ENCODE measurements at regions not wholly inside any gene's neighbourhood (a gene's known extent, or its start where the extent isn't known, plus 50 kb on each side); places are given as distances from the start of the nearest gene placed in this dataset.

DNA sequence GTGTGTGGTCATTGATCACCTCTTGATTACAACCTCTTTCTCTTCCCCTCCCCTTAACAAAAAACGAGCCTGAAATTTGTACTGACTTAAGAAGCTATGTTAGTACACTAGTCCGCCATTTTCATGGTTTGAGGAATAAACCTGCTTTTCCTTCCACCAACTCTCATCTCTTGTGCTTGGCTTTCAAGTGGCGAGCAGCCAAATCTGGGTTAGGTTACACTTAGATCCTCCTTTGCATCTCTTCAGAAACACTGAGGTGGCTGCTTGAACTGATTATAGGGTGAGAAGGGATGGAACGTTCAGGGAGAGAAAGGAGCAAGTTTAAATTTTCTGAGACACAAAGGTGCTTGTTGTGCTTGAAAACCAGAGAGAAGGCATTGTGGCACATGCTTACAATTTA is 2171.4 kb downstream of the LRRC4C start:
- no peak for DNase-seq

DNA sequence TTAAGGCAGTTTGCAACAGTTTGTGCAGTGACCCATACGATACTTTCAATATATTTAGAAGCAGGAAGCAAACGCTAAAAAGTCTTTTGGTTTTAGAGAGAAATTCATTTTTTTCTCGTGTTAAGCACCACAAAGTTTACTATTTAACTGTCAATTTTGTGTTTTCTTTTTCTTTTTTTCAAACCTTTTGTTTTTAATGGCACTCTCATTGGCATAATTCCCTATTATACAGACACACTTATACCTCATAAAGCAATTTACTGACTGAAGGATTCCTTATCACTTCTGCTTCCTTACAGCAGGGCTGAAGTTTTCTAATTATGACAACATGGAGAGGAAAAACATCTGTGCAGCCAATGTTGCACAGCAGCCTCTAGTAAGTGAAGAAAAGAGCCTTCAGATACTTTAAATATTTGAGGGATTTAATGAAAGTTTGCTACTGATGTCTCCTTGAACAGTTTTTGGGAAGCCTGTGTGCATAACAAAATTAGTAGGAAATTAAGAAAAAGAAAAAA is 2191.2 kb downstream of the LRRC4C start:
- DNase-seq: no peak

DNA sequence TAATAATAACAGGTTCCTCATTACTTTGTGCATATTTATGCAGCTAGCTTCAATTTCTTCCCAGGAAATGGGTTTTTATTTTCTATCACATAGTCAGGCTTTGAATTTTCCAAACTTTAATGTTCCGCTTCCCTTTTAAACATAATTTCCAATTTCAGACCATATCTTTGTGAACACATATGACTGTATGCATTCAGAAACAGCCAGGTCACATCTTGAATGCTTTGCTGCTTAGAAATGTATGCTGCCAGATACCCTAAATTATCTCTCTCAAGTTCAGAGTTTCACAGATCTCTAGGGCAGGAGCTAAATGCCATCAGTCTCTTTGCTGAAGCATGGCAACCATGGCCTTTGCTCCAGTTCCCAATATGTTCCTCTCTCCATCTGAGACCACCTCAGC is 2203.8 kb downstream of the LRRC4C start:
- no peak for DNase-seq

DNA sequence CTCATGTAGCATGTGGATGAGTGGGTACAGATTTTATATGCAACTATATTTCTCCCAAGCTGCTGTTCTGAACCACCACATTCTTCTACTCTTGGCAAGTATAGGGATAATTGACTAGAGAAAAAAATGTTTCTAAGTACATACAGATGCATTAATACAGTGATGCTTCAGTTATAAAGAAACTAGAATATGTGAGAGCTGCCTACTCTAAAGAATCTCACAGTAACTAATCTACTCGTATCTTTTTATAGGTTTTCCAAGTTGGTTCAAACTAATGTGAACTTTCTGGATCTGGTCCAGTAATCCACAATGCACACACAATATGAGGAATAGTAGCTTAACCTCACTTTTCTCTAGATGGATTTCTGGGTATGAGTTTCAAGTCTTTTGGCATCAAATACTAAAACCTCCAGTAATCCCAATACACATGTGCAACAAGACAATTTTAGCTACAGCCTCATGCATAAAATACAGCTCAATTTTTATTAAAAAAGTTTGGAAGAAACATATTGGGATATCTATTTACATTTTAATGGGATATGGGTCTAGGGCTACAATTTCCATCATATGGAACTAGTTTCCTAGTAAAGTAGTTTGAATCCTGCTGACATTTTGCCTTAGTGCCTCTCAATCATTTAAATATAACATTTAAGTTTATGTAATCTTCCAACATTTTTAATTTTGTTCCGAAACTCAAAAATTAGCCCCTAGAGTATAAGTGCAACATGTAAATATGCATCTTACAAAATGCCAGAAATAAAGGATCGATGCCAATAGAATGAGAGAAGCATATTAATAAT is 2209.7 kb downstream of the LRRC4C start:
- no peak for DNase-seq

DNA sequence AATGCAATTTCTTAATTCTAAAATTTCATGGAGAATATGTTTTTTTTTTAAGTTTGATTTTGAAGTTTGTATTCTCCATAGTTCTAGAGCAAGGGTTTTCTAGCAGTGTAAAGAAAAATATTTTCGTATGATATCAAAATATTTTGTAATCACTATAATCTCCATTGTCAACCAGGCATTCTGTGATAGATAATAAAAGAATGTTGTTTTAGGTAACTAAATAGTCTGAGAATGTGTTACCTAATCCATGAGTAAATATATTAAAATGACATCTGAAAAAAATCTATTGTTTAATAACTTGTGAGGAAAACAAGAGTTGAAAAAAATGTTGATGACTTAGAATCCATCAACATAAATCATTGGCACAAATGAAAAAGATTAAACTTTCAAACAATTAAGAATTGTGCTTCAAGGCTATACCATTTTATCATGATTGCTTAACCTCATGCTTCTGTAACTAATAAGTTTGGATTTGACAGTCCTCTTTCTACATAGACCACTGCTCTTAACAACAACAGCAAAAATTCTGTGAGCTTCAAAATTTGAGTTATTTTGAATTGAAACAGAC is 2211.8 kb downstream of the LRRC4C start:
- no peak for DNase-seq

DNA sequence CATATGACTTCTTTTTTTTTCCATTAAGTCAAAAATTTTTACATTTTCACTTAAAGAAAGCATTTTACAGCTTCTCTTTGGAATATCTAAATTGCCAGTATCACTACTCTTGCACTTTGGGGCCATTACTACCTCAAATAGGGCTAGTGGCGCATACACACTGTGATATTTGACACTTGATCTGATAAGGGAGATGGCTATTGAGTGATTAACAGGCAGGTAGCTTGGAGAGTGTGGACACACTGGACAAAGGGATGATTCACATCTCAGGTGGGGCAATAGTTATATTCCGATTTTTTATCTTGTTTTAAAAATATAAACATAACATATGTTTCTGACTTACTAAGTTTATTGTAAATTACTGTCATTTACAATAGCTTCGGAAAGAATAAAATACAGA is 2219.9 kb downstream of the LRRC4C start:
- DNase-seq: no peak

DNA sequence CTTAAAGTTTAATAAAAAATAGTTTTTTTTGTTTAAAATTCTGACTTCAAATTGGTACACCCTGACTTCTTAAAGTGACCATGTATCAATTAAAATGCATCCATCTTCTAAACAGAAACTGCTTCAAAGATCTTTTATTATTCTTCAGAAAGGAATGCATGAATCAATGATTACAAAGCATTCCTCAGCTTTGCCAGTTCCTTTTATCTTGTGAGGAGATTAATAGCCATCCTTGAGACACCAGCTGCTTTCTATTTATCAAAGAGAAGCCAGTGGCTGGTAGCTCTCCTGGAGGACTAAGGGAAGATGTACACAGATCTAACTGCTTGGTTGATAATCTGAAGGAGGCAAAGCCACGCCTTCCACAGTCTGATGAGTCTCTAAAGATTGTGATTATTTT is 2222.5 kb downstream of the LRRC4C start:
- no peak for DNase-seq

DNA sequence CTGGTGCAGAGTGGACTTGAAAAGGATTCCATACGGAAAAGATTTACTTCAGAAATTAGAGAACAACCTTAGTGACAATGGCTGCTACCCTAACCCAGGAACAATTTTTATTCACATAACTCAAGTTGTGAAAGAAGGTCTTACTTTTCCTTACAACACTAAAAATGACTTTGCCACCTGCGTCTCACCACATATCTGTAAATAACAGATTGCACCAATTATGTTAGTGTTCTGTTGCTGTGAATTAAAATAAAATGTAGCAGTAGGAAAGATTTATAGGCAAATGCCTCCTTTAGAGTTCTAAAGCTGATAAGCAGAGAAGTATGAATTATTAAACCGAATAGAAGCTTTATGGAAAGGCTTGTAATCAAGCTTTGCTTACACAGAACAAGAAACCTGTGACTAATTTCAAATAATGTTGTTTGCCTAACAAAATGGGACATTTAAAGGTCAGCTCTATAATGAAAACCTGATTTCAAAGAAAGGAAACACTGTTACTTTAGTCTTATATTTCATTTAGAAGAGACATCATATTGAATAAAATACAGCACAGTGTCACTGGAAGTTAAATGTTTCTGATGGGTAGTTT is 2237.8 kb downstream of the LRRC4C start:
- no peak for DNase-seq

DNA sequence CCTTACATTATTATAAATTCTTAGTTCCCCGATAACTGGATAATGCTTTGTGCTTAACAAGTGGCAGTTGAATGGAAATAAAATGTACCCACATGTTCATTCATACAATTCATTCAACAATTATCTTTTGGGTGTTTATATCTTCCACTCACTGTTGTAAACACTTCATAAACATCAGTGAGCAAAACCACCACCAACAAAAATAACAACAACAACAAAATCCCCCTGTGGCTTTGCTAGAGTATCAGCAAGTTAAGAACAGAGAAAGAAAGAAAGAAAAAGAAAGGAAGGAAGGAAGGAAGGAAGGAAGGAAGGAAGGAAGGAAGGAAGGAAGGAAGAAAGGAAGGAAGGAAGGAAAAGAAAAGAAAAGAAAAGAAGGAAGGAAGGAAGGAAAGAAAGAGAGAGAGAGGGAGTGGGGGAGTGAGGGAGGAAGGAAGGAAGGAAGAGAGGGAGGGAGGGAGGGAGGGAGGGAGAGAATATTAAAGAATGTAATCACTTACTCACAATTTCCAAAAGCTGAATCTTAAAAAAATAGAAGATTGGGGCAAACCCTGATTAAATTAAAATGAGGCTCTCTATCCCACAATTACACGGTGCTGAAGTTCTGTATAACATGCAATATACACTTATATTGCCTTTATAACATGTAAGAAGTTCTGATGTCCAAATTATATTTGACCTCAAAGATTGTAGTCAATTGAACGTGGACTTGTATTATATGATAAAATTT is 2238.8 kb downstream of the LRRC4C start:
- no peak for DNase-seq

DNA sequence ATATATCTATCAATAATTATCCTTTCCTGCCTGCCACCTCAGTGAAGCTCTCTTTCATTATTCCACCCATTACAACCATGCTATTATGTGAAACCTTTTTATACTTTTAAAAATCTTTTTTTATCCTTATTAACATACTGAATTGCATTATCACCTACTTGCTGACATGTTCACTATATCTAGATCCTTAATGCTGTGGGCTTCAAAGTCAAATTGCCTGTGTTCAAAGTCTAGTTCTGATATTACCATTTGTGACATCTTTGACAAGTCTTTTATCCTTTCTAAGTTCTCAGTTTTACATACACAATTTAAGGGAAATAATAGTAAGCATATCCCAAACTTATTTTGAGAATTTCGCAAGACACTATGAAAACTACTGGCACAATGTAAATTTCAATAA is 2239.4 kb downstream of the LRRC4C start:
- DNase-seq: no peak

DNA sequence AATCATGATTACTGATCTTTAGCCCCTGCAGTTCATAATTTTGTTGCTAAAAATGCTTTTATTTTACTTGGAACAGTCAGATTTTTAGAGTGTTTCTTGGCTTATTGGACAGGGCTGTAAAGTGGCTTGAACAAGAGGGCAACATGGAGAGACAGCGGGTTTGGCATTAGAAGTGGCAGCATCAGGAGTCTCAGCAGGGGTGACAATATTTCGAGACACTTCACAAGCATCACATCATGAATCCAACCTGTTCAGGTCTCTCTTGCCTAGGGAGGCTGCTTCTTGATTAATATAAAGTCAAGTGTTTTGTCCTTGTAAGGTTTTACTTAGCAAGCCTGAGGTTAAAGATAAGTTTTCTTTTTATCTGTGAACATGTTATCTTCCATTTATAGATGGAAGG is 2249.5 kb downstream of the LRRC4C start:
- DNase-seq: no peak

DNA sequence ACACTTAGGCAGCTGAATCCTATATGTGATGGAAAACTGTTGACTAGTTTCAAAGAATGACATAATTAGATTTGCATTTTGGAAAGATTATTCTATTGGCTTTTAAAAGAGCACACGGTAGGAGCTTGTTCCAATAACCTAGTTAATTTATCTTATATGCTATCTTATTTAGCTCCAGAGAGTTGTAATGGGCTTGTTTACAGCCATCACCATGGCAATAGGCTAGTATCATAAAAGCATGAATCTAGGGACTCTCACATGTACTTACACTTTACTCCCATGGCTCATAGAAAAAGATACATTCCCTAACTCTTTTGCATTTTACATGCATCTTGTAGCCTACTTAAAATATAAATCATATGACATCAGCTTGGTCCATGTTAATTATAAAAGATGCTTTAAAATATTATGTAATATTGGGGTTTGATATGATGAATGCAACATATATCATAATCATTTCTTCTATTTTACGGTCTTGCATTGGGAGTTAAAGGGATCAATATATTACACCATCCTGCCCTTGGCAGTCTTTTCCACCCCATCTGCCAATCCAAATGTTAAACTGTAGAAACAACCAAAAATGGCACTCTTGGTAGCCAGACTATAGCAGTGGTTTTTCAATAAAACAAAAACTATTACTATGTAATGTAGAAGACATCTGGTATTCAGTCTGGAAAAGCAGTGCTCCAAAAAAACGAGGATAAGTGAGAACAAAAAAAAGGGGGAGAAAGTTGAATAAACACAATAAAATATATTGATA is 2254.0 kb downstream of the LRRC4C start:
- no peak for DNase-seq

DNA sequence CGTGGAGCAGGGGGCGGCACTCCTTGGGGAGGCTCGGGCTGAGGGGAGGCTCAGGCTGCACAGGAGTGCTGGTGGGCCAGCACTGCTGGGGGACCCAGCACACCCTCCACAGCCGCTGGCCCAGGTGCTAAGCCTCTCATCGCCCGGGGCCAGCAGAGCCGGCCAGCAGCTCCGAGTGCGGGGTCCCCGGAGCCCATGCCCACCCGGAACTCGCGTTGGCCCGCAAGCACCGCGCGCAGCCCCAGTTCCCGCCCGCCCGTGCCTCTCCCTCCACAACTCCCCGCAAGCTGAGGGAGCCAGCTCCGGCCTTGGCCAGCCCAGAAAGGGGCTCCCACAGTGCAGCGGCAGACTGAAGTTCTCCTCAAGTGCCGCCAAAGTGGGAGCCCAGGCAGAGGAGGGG is 2266.8 kb downstream of the LRRC4C start:
- no peak for DNase-seq

DNA sequence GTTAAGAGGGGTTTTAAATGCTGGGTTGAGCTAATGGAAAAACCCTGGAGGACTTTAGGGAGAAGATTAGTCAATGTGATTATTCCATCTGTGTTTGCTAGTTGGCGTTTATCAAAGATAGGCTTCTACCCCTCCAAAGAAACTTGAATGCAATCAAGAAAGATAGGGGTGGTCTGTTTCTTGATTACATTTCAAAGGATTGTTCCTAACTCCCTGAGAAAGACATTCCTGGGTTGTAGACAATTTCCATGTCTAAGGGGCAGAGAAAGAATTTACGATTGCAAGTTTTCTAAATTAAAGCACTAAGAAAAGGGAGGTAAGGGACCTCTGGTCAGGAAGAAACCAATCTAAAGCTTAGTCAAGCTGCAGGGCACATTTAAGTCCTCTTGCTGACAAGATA is 2268.7 kb downstream of the LRRC4C start:
- DNase-seq: no peak

DNA sequence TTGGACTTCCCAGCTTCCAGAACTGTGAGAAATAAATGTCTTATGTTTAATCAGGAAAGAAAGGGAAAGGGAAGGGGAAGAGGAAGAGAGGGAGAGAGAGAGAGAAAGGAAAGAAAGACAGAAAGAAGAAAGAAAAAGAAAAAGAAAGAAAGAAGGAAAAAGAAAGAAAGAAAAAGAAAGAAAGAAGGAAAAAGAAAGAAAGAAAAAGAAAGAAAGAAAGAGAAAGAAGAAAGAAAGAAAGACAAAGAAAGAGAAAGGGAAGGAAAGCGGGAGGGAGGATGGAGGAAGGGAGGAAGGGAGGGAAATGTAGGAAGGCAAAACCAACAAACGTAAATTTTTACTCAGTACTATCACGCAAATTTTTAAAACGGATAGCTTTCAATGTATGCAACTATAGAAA is 2281.8 kb downstream of the LRRC4C start:
- DNase-seq: no peak

DNA sequence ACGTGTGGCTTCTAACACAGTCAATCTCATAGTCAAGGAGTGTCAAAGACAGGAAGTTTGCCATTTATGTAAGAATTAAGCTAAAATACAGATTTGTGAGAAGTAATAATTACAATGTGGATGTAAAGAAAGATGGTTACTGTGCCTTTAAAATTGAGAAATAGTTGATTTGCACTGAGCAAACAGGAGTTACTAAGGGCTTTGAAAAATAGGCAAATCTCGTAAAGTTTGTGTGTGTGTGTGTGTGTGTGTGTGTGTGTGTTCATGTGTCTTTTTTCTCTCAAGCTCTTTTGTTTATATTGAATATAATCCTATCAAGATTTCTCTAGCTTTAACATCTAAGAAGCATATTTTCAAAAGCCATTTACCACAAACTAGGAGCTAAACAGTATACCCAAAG is 2284.5 kb downstream of the LRRC4C start:
- no peak for DNase-seq

DNA sequence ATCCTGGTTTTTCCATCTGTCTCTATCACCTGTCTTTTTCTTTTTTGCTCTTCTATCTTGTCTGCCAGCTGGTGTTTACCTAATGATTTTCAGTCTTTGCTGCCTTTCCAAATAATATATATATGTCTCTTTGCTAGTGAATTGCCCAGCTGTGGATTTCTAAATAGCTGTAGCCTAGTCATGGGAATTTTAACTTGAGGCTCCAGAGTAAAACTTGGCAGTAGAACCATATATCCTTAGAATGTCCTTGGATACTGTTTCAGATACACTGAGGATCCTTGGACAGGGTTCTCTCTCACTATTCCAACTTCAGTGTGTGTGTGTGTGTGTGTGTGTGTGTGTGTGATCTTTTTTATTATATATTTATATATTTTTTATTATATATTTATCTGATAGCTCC is 2285.3 kb downstream of the LRRC4C start:
- no peak for DNase-seq

DNA sequence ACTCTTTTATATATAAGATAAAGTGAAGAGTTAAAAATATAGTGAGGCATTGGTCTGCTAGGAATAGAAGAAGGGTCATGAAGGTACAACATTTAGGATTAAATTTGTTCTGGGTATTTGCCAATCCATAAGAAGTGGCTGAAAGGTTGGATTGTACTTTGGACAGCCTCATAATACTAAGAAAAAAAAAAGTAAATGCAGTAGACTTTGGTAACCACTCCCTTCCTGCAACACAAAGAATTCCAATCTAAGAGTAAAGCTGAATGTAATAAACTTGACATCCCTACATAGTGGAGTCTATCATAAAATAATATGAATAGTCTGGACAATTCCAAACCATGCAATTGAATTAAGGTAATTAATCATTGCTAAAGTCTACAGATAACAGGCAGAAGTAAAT is 2294.4 kb downstream of the LRRC4C start:
- DNase-seq: no peak

DNA sequence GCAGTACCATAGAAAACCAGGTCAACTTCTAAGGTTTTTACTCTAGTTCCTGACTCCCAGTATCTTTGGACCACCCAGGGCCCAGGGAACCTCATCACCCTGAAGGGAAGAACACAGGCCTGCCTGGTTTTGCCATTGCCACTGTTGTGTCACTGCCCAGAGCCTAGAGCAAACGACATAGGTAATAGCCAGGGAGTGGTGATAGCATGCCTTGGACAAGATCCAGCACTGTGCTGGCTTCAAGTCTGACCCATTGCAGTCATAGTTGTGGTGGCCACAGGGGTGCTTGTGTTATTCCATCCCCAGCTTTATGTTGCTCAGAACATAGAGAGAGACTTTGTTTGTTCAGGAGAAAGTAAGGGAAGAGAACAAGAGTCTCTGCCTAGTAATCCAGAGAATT is 2310.2 kb downstream of the LRRC4C start:
- DNase-seq: no peak

DNA sequence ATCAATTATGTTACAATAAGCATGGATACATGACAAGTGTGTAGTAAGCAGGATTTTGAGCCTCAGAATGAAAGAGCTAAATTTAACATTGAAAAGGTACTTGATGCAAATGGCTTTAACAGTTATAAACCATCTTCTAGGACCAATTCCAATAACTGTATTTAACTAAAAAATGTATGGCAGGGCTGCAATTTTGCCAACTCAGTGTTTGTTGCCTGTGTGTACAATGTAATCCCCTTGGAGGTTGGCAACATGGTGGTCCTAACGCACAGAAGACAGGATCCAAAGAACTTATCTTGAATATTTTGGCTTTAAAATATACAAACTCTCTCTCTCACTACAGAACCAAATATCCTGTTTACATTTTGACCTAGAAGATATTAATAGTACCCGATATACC is 2314.1 kb downstream of the LRRC4C start:
- no peak for DNase-seq

DNA sequence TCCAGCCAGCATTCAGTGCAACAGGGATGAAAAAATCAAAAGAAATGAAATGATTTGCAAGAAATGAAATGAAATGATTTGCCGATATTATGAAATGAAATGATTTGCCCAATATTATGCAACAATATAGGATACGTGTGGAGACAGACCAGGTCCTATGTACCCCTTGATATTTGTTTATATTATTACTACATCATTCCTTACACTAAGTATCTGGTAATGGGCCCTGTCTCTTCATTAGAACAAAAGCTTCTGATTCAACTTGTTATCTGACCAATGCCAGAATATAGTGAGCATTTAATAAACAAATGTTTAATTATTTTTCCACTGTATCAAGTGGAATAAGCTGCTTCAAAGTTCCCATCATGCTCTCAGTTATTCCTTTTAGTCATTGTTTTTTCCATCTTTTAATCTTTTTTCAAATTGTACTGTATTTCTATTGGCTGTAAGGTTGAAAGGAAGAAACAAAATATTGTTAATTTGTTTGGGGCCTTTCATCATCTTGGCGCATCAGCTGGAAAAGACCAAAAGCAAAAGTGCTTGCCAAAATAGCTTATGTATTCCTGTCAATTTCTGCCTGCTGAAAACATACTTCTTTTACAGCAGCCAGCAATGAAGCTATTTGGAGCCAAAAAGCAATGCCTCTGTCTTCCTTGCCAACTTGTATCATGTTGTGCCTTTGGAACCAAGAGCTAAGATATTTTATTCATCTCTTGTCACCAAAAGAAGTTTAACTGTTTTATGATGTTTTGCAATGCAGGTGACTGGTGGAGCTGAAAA is 2314.9 kb downstream of the LRRC4C start:
- no peak for DNase-seq

DNA sequence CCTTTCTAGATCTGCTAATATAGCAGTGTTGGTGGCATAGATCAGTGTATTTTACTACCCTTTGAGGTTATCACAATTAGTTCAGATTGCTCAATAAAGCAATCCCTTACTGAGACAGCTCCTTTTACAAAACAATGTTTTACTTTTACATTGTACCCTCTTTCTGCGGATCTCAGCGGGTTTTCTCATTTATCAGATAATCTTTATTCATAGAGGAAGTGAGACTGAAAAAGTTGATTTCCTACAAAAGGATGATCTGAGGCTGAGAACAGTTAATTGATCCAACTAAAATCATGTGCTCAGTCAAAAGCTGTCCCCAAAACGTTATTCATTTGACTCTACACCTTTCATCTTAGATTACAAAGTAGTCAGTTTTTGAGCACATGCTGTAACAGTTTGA is 2319.9 kb downstream of the LRRC4C start:
- DNase-seq: no peak
